ENCODE measurements at regions not wholly inside any gene's neighbourhood (a gene's known extent, or its start where the extent isn't known, plus 50 kb on each side); places are given as distances from the start of the nearest gene placed in this dataset.

GRCh38 chr3:76585794-76586392 lies 454.0 kb upstream of the ROBO2 start:
- TF ChIP-seq POLR2A (IDR thresholded peaks at IDR 0.05; ENCODE audit: low read depth, low read length) (no peak), TAF1 (IDR thresholded peaks at IDR 0.05; ENCODE audit: borderline replicate concordance, low read depth, low read length) (no peak)

All from GM12892 (cell line).